DOHH2 (cell line): ENCODE measurements at regions not wholly inside any gene's neighbourhood (a gene's known extent, or its start where the extent isn't known, plus 50 kb on each side); places are given as distances from the start of the nearest gene placed in this dataset.

Source experiments
- H3F3A ChIP-seq: fragments of 200-600 bp; sonication (generic), shearing (Covaris generic); 2 replicates; pipeline ENCODE4 v1.6.0; 2016; ENCODE audit warnings: antibody characterized with exemption, mild to moderate bottlenecking; ENCODE audit not compliant: control insufficient read depth, insufficient read depth
- H3K27ac ChIP-seq: fragments of 200-600 bp; sonication (generic); 2 replicates; pipeline ENCODE4 v1.5.1; 2014; ENCODE audit warnings: low read depth, mild to moderate bottlenecking, low read length, moderate library complexity
- H3K27me3 ChIP-seq: fragments of 200-600 bp; sonication (generic); 2 replicates; pipeline ENCODE4 v1.6.1; 2014; ENCODE audit warnings: mild to moderate bottlenecking, low read length, mixed read lengths; ENCODE audit not compliant: control insufficient read depth
- H3K36me3 ChIP-seq: fragments of 200-600 bp; sonication (generic); 2 replicates; pipeline ENCODE4 v1.6.1; 2014; ENCODE audit warnings: mild to moderate bottlenecking, low read length, moderate library complexity, mixed read lengths; ENCODE audit not compliant: control insufficient read depth
- H3K4me1 ChIP-seq: fragments of 200-600 bp; sonication (generic); 2 replicates; pipeline ENCODE4 v1.6.1; 2014; ENCODE audit warnings: mild to moderate bottlenecking, low read length, mixed read lengths; ENCODE audit not compliant: control insufficient read depth
- H3K4me2 ChIP-seq: fragments of 200-600 bp; sonication (generic); 2 replicates; pipeline ENCODE4 v1.6.0; 2014; ENCODE audit warnings: mild to moderate bottlenecking, low read length, moderate library complexity
- H3K4me3 ChIP-seq: fragments of 200-600 bp; sonication (generic); 2 replicates; pipeline ENCODE4 v1.5.1; 2014; ENCODE audit warnings: mild to moderate bottlenecking, low read length, mixed read lengths
- H3K79me2 ChIP-seq: fragments of 200-600 bp; sonication (generic); 2 replicates; pipeline ENCODE4 v1.6.1; 2014; ENCODE audit warnings: mild to moderate bottlenecking, low read length, mixed read lengths; ENCODE audit not compliant: control insufficient read depth
- H3K9me2 ChIP-seq: fragments of 200-600 bp; sonication (generic); replicated peaks from 2 replicates; pipeline ENCODE4 v1.6.1; 2014; ENCODE audit warnings: mild to moderate bottlenecking, low read length, mixed read lengths; ENCODE audit not compliant: control insufficient read depth
- H3K9me3 ChIP-seq: fragments of 200-600 bp; sonication (generic); 2 replicates; pipeline ENCODE4 v1.6.1; 2014; ENCODE audit warnings: antibody characterized with exemption, low read length, mixed read lengths; ENCODE audit not compliant: control insufficient read depth, insufficient read depth
- H4K20me1 ChIP-seq: fragments of 200-600 bp; sonication (generic); 2 replicates; pipeline ENCODE4 v1.6.0; 2014; ENCODE audit warnings: low read depth, mild to moderate bottlenecking, antibody characterized with exemption, low read length, moderate library complexity; ENCODE audit not compliant: control insufficient read depth, insufficient read depth
- CTCF ChIP-seq: fragments of 200-600 bp; sonication (generic); IDR thresholded peaks from one replicate; pipeline ENCODE4 v1.5.1; 2014; ENCODE audit warnings: antibody characterized with exemption, mild to moderate bottlenecking, low read depth, low read length; ENCODE audit not compliant: poor library complexity, severe bottlenecking
- EZH2phosphoT487 ChIP-seq: fragments of 200-600 bp; sonication (generic); IDR thresholded peaks from 2 replicates; pipeline ENCODE4 v1.6.1; 2017; ENCODE audit warnings: borderline replicate concordance, mild to moderate bottlenecking, antibody characterized with exemption, low read length, moderate library complexity, mixed read lengths

GRCh38 chr2:40036241-40036640, 257.2 kb upstream of the THUMPD2 start:
- Histone ChIP-seq H4K20me1 (no peaks in the 10 kb centered on the region), H3K36me3 (no peaks in the 10 kb centered on the region), H3K9me2 (no peaks in the 10 kb centered on the region), H3K4me2 (peak overlapping the region; percentile 49), H3K79me2 (no peaks in the 10 kb centered on the region), H3K9me3 (peaks cover 13% of the 10 kb centered on the region; the same call in 1 of the 2 replicates), H3K27me3 (no peaks in the 10 kb centered on the region), H3F3A (no peaks in the 10 kb centered on the region), H3K27ac (no peak overlapping the region), H3K4me3 (peak overlapping the region; percentile 19), H3K4me1 (peaks cover 25% of the 10 kb centered on the region)
- no peak for TF ChIP-seq EZH2phosphoT487
- no peak for TF ChIP-seq CTCF

- Histone ChIP-seq H3K4me1 (peaks cover 32% of the 10 kb centered on the region), H3K27ac (no peak overlapping the region), H4K20me1 (no peaks in the 10 kb centered on the region), H3F3A (no peaks in the 10 kb centered on the region), H3K9me2 (no peaks in the 10 kb centered on the region), H3K36me3 (no peaks in the 10 kb centered on the region), H3K79me2 (no peaks in the 10 kb centered on the region), H3K4me3 (no peak overlapping the region), H3K27me3 (no peaks in the 10 kb centered on the region), H3K9me3 (peaks cover 13% of the 10 kb centered on the region; the same call in 1 of the 2 replicates), H3K4me2 (no peak overlapping the region)
- TF ChIP-seq CTCF = no peak
- TF ChIP-seq EZH2phosphoT487 = no peak
Measured at GRCh38 chr2:40034801-40035200, 255.7 kb upstream of the THUMPD2 start.

GRCh38 chr2:40034198-40034597, 255.1 kb upstream of the THUMPD2 start:
- H3F3A ChIP-seq = no peaks in the 10 kb centered on the region
- H3K4me2 ChIP-seq = no peak overlapping the region

More at GRCh38 chr2:40034198-40034597, 255.1 kb upstream of the THUMPD2 start:
- H3K9me2 ChIP-seq = no peaks in the 10 kb centered on the region
- no peak overlapping the region for H3K27ac ChIP-seq
- no peaks in the 10 kb centered on the region for H3K36me3 ChIP-seq
- no peaks in the 10 kb centered on the region for H3K27me3 ChIP-seq
- peaks cover 13% of the 10 kb centered on the region; the same call in 1 of the 2 replicates for H3K9me3 ChIP-seq
- peaks cover 34% of the 10 kb centered on the region for H3K4me1 ChIP-seq
- no peaks in the 10 kb centered on the region for H3K79me2 ChIP-seq
- TF ChIP-seq CTCF (no peak), EZH2phosphoT487 (no peak)
- H4K20me1 ChIP-seq = no peaks in the 10 kb centered on the region
- no peak overlapping the region for H3K4me3 ChIP-seq
